Astrocyte of the cerebellum (primary cell): ENCODE measurements at regions not wholly inside any gene's neighbourhood (a gene's known extent, or its start where the extent isn't known, plus 50 kb on each side); places are given as distances from the start of the nearest gene placed in this dataset.

ENCODE experiments used
- DNase-seq: peaks from one replicate; pipeline ENCODE4 v3.0.0-alpha.2; 2011; ENCODE audit warnings: low read depth
- H3K4me3 ChIP-seq: 2 replicates; pipeline ENCODE4 v1.5.1; 2011; ENCODE audit warnings: mild to moderate bottlenecking, low read depth, low read length, moderate library complexity
- in situ Hi-C: cut with HindIII; loops from 2 replicates; pipeline ENCODE4 v1.10.0; 2017; ENCODE audit warnings: low sequenced_read_pairs
- TF ChIP-seq, protein P1 (sequence below): IDR thresholded peaks from 2 replicates; pipeline ENCODE4 v1.5.1; 2012; ENCODE audit warnings: low read length, low read depth, moderate library complexity, mild to moderate bottlenecking; ENCODE audit errors: missing control alignments

DNA sequence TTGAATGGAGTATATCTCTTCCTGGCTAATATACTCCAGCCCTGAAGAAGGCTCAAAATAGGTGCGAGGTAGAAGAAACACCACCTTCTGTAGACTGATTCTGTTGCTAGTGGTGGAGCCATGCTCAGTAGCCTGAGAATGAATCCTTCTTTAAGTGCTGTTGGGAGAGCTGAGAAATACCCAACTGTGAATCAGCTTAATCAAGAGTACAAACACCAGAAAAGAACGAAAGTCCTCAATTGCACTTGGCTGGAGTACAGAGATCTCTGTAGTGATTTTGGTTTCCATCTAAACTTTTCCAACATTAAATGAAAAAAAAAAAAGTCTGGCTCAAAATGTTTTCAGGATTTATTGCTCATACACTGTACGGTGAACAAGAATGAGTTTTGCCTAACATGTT lies 619.1 kb downstream of the METTL15 start:
- in situ Hi-C loops = no loop called here
- no peak overlapping the region for H3K4me3 ChIP-seq
- no peak for DNase-seq
- TF ChIP-seq, protein P1, sequence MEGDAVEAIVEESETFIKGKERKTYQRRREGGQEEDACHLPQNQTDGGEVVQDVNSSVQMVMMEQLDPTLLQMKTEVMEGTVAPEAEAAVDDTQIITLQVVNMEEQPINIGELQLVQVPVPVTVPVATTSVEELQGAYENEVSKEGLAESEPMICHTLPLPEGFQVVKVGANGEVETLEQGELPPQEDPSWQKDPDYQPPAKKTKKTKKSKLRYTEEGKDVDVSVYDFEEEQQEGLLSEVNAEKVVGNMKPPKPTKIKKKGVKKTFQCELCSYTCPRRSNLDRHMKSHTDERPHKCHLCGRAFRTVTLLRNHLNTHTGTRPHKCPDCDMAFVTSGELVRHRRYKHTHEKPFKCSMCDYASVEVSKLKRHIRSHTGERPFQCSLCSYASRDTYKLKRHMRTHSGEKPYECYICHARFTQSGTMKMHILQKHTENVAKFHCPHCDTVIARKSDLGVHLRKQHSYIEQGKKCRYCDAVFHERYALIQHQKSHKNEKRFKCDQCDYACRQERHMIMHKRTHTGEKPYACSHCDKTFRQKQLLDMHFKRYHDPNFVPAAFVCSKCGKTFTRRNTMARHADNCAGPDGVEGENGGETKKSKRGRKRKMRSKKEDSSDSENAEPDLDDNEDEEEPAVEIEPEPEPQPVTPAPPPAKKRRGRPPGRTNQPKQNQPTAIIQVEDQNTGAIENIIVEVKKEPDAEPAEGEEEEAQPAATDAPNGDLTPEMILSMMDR = no peak

DNA sequence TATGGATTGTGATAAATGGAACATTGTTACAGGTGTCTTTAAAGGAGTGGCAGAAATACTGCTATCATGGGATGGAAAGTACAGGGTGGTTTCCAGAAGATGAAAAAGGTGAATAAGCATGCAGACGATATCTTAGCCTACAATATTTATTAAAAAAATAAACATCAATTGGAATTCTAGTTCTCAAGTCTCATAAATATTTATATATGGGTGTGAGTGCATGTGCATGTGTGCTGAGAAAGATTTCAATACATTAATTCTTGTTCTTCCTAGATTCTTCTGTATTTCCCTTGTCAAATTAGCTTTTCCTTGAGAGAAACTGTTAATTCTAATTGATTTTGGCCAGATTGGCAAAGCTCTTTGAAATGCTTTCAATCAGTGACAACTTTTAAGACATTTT lies 618.2 kb downstream of the METTL15 start:
- in situ Hi-C loops = no loop called here
- no peak for DNase-seq
- no peak overlapping the region for H3K4me3 ChIP-seq
- TF ChIP-seq, protein P1 = no peak

DNA sequence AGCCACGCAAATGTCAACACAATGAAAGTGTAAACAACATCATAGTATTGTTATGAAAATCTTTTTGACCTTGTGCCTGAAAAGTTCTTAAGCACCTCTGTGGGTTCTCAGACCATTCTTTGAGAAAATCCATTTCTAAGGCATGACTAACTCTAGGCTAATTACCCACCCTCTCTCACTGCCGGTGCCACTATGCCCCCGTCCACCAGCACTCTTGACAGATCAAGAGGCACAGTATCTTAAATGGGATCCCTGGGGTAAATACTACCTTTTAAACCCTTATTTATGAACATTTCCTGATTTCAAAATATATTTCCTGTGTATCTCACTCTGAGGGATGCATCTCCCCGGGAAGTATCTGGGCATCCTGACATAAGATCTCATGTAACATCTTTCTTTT lies 607.5 kb downstream of the METTL15 start:
- in situ Hi-C loops = no loop called here
- TF ChIP-seq, protein P1 = no peak
- DNase-seq = no peak
- no peak overlapping the region for H3K4me3 ChIP-seq

DNA sequence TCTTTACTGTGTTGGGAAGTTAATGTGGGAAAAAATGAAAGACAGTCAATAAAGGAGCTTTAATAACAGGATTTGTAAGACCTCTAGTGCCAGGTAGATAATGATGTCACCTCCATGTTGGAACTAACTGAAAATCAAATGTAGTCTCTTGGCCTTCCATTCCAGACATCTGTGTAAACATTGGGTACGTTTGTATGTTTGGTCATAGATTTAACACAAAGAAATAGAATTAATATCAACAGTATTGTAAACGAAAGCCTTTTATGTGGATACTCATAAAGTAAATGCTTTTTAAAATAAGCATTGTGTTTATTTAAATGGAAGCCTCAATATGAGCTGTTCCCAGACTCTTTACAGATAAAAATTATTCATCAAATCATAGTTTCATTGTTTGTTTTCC lies 605.7 kb downstream of the METTL15 start:
- TF ChIP-seq, protein P1 = no peak
- no peak for DNase-seq
- H3K4me3 ChIP-seq = no peak overlapping the region
- in situ Hi-C loops = no loop called here

DNA sequence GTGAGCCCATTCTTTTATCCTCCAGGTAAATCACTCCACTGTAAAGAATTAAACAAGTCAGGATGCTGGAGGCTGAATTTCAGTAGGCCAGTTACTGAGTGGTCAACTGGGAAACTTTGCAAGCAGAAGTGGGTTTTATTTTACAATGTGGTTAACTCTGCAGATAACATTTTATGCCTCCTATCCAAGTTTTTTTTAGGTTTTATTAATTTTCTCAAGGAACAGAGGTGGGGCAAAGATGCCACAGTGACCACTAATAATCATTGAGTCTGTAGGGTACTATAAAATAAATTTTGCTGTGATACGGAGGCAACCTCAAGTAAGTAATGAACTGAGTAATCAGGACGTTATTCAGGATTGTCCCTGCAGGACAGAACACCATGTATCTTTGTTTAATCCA lies 599.9 kb downstream of the METTL15 start:
- TF ChIP-seq, protein P1 = no peak
- DNase-seq = no peak
- in situ Hi-C loops = no loop called here
- H3K4me3 ChIP-seq = no peak overlapping the region

DNA sequence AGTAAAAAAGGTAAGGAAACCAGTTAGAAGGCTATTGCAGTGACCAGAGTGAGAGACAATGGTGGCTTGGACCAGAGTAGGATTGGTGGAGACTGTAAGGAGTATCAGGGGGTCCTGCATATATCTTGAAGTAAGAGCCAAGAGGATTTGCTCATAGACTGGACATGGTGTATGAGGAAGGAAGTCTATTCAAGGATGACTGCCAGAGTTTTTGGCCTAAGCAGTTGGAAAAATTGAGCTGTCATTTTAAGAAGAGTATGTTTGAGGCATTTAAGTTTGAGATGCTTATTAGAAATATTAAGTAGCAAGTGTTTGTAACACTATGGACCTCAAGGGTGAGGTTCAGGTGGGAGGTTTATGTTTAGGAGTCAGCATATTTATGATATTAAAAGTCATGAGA lies 596.6 kb downstream of the METTL15 start:
- no peak overlapping the region for H3K4me3 ChIP-seq
- TF ChIP-seq, protein P1 = no peak
- DNase-seq = no peak
- in situ Hi-C loops = no loop called here

DNA sequence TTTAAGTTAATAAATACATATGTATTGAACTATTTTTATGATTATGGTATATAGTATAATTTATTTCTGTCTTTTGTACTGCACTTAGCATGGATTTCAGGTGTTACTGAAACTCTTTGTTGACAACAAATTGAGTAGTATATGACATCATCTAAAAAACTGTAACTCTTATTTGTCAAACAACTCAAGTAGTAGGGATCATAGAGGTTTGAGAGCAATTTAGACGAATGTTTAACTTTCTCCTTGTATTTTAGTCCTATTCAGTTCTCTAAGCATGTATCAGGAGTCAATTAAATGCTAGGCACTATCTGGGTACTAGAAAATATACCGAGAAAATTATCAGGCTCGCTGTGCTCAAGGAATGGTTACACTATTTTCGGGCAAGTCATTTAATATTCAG lies 595.2 kb downstream of the METTL15 start:
- no peak overlapping the region for H3K4me3 ChIP-seq
- TF ChIP-seq, protein P1 = no peak
- in situ Hi-C loops = no loop called here
- DNase-seq = no peak
